ENCODE measurements at regions not wholly inside any gene's neighbourhood (a gene's known extent, or its start where the extent isn't known, plus 50 kb on each side); places are given as distances from the start of the nearest gene placed in this dataset.
A peak's percentile ranks its signal among the peaks of the same experiment; 100 is the strongest.

GRCh38 chr4:184317234-184317918 is 99.7 kb upstream of the ENPP6 start:
- Mint-ChIP-seq H3K27ac (peak overlapping the region; percentile 79 to 99 (median 84)), H3K4me3 (peak overlapping the region in 1 of 8 donors; percentile 71), H3K4me1 (peaks cover 44 to 82% (median 70%) of the 10 kb centered on the region in 3 donors), H3K36me3 (no peaks in the 10 kb centered on the region), H3K9me3 (no peaks in the 10 kb centered on the region), H3K27me3 (no peaks in the 10 kb centered on the region)
- ATAC-seq (ENCODE audit: low read depth in 2 of 2) (no peak), DNase-seq (no peak)

- Mint-ChIP-seq H3K9me3 (no peaks in the 10 kb centered on the region), H3K36me3 (no peaks in the 10 kb centered on the region), H3K27ac (peak overlapping the region; percentile 33 to 99 (median 96)), H3K4me1 (peaks cover 48 to 87% (median 76%) of the 10 kb centered on the region in 3 donors), H3K4me3 (no peak overlapping the region), H3K27me3 (no peaks in the 10 kb centered on the region)
- DNase-seq (no peak), ATAC-seq (ENCODE audit: low read depth in 2 of 2) (no peak)
Observed at GRCh38 chr4:184316821-184317220, 99.1 kb upstream of the ENPP6 start.

- Mint-ChIP-seq H3K36me3 (no peaks in the 10 kb centered on the region), H3K27ac (peak overlapping the region; percentile 94 to 99 (median 98)), H3K9me3 (no peaks in the 10 kb centered on the region), H3K4me3 (peak overlapping the region in 1 of 8 donors; percentile 9), H3K27me3 (no peaks in the 10 kb centered on the region), H3K4me1 (peaks cover 58 to 97% (median 86%) of the 10 kb centered on the region in 3 donors)
- ATAC-seq (ENCODE audit: low read depth in 2 of 2) (no peak), DNase-seq (no peak)
Observed at GRCh38 chr4:184315675-184316359, 98.1 kb upstream of the ENPP6 start.

- H3K27me3 Mint-ChIP-seq, result no peaks in the 10 kb centered on the region
- peak overlapping the region in 7 of 8 donors; percentile 42 to 74 (median 61) for H3K4me3 Mint-ChIP-seq
- H3K9me3 Mint-ChIP-seq, result no peaks in the 10 kb centered on the region
- DNase-seq, result peak; percentile 85
- peak; percentile 91 to 92 for ATAC-seq (ENCODE audit: low read depth in 2 of 2)
- no peaks in the 10 kb centered on the region for H3K36me3 Mint-ChIP-seq
- H3K27ac Mint-ChIP-seq, result peak overlapping the region; percentile 98 to 100 (median 99)
- peaks cover 64 to 93% (median 90%) of the 10 kb centered on the region in 3 donors for H3K4me1 Mint-ChIP-seq
Observed at GRCh38 chr4:184313702-184314659, 96.3 kb upstream of the ENPP6 start.

GRCh38 chr4:184313058-184313581 is 95.4 kb upstream of the ENPP6 start:
- Mint-ChIP-seq H3K4me1 (peaks cover 58 to 84% (median 82%) of the 10 kb centered on the region in 3 donors), H3K4me3 (peak overlapping the region in 2 of 8 donors; percentile 12 to 15), H3K9me3 (no peaks in the 10 kb centered on the region), H3K27me3 (no peaks in the 10 kb centered on the region), H3K27ac (peak overlapping the region; percentile 52 to 100 (median 98)), H3K36me3 (no peaks in the 10 kb centered on the region)
- DNase-seq (no peak), ATAC-seq (ENCODE audit: low read depth in 2 of 2) (no peak)

GRCh38 chr4:184312126-184312525 is 94.5 kb upstream of the ENPP6 start:
- peak overlapping the region in 5 of 6 donors; percentile 61 to 99 (median 93) for H3K27ac Mint-ChIP-seq
- H3K9me3 Mint-ChIP-seq, result no peaks in the 10 kb centered on the region
- peaks cover 58 to 78% (median 74%) of the 10 kb centered on the region in 3 donors for H3K4me1 Mint-ChIP-seq
- ATAC-seq (ENCODE audit: low read depth in 2 of 2) (no peak), DNase-seq (no peak)
- no peaks in the 10 kb centered on the region for H3K27me3 Mint-ChIP-seq
- no peaks in the 10 kb centered on the region for H3K36me3 Mint-ChIP-seq
- H3K4me3 Mint-ChIP-seq, result peak overlapping the region in 2 of 8 donors; percentile 2 to 53

GRCh38 chr4:184310881-184311709 is 93.4 kb upstream of the ENPP6 start:
- peak overlapping the region; percentile 74 to 99 (median 90) for H3K27ac Mint-ChIP-seq
- H3K27me3 Mint-ChIP-seq, result no peaks in the 10 kb centered on the region
- H3K9me3 Mint-ChIP-seq, result no peaks in the 10 kb centered on the region
- H3K4me1 Mint-ChIP-seq, result peaks cover 55 to 69% (median 64%) of the 10 kb centered on the region in 3 donors
- H3K36me3 Mint-ChIP-seq, result no peaks in the 10 kb centered on the region
- DNase-seq (no peak), ATAC-seq (ENCODE audit: low read depth in 2 of 2) (no peak)
- H3K4me3 Mint-ChIP-seq, result peak overlapping the region in 3 of 8 donors; percentile 45 to 71 (median 59)

GRCh38 chr4:184310171-184310567 is 92.5 kb upstream of the ENPP6 start:
- Mint-ChIP-seq H3K4me3 (peak overlapping the region in 1 of 8 donors; percentile 77), H3K27me3 (no peaks in the 10 kb centered on the region), H3K4me1 (peaks cover 51 to 60% (median 55%) of the 10 kb centered on the region in 3 donors)

GRCh38 chr4:184309241-184310170 is 91.8 kb upstream of the ENPP6 start:
- H3K9me3 Mint-ChIP-seq, result peaks cover 0 to 7% (median 2%) of the 10 kb centered on the region in 7 donors
- peak overlapping the region in 4 of 6 donors; percentile 9 to 73 (median 70) for H3K27ac Mint-ChIP-seq
- H3K27me3 Mint-ChIP-seq, result no peaks in the 10 kb centered on the region
- ATAC-seq (ENCODE audit: low read depth in 2 of 2), result no peak
- peaks cover 0 to 4% of the 10 kb centered on the region in 2 donors for H3K36me3 Mint-ChIP-seq
- no peak overlapping the region for H3K4me3 Mint-ChIP-seq
- no peak for DNase-seq
- H3K4me1 Mint-ChIP-seq, result peaks cover 45 to 54% (median 48%) of the 10 kb centered on the region in 3 donors

More at GRCh38 chr4:184310171-184310567, 92.5 kb upstream of the ENPP6 start:
- H3K27ac Mint-ChIP-seq, result peak overlapping the region in 4 of 6 donors; percentile 84 to 98 (median 93)
- peak; percentile 46 for DNase-seq
- no peaks in the 10 kb centered on the region for H3K36me3 Mint-ChIP-seq
- ATAC-seq (ENCODE audit: low read depth in 2 of 2), result peak in 1 of 2 donors; percentile 28
- peaks cover 0 to under 1% (median 0%) of the 10 kb centered on the region in 7 donors for H3K9me3 Mint-ChIP-seq

- no peak overlapping the region for H3K27ac Mint-ChIP-seq
- no peak overlapping the region for H3K4me3 Mint-ChIP-seq
- DNase-seq (no peak), ATAC-seq (ENCODE audit: low read depth in 2 of 2) (no peak)
- H3K27me3 Mint-ChIP-seq, result no peaks in the 10 kb centered on the region
- peaks cover 0 to 21% of the 10 kb centered on the region in 2 donors for H3K36me3 Mint-ChIP-seq
- peaks cover 23 to 29% (median 28%) of the 10 kb centered on the region in 3 donors for H3K4me1 Mint-ChIP-seq
- peaks cover 5 to 21% (median 9%) of the 10 kb centered on the region in 7 donors for H3K9me3 Mint-ChIP-seq
Observed at GRCh38 chr4:184306949-184307348, 89.3 kb upstream of the ENPP6 start.

- peaks cover 5 to 21% (median 9%) of the 10 kb centered on the region in 7 donors for H3K9me3 Mint-ChIP-seq
- no peak overlapping the region for H3K27ac Mint-ChIP-seq
- no peak overlapping the region for H3K4me3 Mint-ChIP-seq
- H3K27me3 Mint-ChIP-seq, result no peaks in the 10 kb centered on the region
- peaks cover 0 to 21% of the 10 kb centered on the region in 2 donors for H3K36me3 Mint-ChIP-seq
- ATAC-seq (ENCODE audit: low read depth in 2 of 2), result no peak
- H3K4me1 Mint-ChIP-seq, result peaks cover 18 to 25% (median 23%) of the 10 kb centered on the region in 3 donors
- no peak for DNase-seq
Observed at GRCh38 chr4:184306470-184306869, 88.8 kb upstream of the ENPP6 start.
